ENCODE measurements at regions not wholly inside any gene's neighbourhood (a gene's known extent, or its start where the extent isn't known, plus 50 kb on each side); places are given as distances from the start of the nearest gene placed in this dataset.
"Not testable (repeated sequence)": the region's sequence is repeated elsewhere in the genome, so short reads cannot be mapped to it uniquely, and the experiment has no call there.

- peak; percentile 85 for DNase-seq (ENCODE audit: low spot score)
Measured at GRCh38 chr20:53773792-53774401, 180.3 kb upstream of the ZNF217 start.

GRCh38 chr20:53773066-53773791 is 179.6 kb upstream of the ZNF217 start:
- peak; percentile 23 for DNase-seq (ENCODE audit: low spot score)

- DNase-seq (ENCODE audit: low spot score) = no peak
Measured at GRCh38 chr20:53769041-53769440, 175.4 kb upstream of the ZNF217 start.

DNA sequence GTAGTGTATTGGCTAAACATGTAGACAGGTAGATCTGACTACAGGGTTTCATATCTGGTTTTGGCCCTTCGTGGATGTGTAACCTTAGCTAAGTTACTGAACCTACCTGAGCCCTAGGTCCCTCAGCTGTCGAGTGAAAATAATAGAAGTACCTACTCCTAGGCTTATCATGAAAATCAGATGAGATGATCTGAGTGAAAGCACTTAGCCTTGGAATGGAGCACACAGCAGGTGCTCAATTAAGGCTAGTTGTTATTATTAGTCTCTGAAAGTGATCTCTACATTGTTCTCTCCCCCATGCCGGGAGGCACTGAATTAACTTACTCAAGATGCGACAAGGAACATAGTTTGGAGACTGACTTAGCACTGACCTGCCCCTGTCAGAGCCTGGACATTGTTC is 174.7 kb upstream of the ZNF217 start:
- DNase-seq (ENCODE audit: low spot score) = no peak

DNA sequence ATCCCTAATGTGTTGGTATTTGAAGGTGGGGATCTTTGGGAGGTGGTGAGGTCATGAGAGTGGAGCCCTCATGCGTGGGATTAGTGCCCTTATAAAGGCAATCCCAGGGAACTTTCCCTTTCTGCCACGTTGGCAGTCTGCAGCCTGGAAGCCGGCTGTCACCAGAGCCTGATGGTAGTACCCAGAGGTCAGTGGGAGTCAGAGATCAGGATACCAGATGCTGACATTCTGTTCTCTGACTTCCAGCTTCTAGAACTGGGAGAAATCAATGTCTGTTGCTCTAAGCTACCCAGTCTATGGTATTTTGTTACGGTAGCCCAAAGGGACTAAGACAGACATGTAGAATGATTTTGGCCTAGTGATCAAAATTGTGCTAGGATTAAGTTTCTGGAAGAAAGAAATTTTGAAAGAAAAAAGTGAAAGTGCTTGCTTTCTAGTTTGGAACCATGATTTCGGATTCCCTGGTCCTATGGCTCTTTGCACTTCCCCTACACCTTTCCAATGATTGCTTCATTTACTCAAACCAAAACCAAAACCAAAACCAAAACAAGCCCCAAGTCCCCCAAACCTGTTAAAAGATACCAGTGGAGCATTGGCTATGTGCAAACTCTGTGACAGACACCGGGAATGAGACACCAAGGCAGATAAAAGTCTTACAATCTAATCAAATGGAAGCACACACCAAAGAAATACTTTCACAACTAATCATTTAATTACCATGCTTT is 173.7 kb upstream of the ZNF217 start:
- no peak for DNase-seq (ENCODE audit: low spot score)

DNA sequence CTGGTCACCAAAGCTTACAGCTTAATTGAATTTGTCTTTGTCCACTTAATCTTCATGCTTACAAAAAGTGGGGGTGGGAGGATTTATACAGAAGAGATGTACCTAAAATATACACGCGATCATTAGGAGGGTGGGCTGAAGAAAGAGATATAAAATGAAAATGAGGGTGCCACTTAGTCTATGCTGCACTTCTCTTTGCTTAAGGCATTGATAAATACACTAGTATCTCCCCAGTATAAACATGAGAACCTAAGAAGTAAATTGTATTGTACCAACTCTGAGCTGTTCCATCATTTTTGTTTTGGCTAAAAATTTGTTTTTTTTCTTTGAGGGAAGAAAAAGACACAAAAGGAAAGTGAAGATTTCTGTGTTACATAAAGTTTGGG is 170.8 kb upstream of the ZNF217 start:
- no peak for DNase-seq (ENCODE audit: low spot score)

DNA sequence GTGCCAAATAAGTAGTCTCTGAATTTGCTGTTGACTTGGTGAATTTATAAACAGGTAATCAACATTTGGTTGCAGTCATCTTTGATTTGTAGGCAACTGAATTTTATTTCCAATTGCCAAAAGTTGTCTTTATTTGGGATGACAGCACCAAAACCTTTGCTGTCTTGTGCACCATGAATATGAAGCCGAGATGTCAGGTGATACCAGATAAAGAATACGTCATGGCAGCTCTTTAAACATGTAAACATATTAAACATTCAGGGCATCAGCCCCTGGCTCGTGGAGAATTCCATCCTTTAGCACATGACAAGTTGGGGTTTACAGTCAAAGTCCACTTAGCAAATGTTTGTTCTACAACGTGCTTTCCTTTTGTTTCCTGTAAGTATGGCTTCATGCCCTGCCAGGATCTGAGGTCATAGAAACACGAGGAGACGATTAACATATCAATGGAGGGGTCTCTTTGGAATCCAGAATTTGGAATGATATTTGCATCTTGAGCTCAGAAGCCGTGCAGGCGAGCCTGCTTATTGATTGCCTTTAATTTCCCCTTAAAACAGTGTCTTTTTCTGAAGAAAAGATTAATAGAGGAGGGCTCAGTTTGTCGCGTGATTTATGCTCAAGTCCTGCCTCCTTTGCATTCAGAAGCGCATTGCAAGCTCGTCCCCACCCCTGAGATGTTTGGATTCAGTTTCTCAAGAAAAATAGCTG is 170.2 kb upstream of the ZNF217 start:
- DNase-seq (ENCODE audit: low spot score) = peak; percentile 43

DNA sequence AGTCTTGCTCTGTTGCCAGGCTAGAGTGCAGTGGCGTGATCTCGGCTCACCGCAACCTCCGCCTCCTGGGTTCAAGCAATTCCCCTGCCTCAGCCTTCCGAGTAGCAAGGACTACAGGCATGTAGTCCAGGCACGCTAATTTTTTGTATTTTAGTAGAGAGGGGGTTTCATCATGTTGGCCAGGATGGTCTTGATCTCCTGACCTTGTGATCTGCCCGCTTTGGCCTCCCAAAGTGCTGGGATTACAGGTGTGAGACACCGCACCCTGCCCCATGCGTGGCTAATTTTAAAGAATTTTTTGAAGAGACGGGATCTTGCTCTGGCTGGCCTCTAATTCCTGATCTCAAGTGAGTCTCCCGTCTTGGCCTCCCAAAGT is 168.8 kb upstream of the ZNF217 start:
- DNase-seq (ENCODE audit: low spot score) = not testable (repeated sequence)

DNA sequence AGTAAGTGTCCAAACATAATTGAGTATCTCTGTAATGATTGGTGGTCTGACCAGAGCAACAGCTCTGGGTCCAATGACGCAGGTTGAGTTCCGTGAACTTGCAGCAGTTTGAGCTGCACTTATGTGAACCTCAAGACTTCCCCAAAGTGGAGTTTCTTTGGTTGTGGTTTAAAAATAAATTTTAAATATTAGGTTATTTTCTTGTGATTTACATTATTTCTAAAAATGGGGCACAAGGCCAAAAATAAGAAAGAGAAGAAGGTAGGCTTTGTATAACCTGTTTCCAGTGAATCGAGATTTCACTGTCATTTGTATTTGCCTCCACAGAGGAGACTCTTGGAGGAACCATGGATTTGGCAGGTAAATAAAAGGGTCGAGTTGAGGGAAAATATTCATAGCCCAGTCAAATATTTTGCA is 166.4 kb upstream of the ZNF217 start:
- no peak for DNase-seq (ENCODE audit: low spot score)

- DNase-seq (ENCODE audit: low spot score) = no peak
Measured at GRCh38 chr20:53757472-53757913, 163.9 kb upstream of the ZNF217 start.

GRCh38 chr20:53755733-53756531 is 162.3 kb upstream of the ZNF217 start:
- no peak for DNase-seq (ENCODE audit: low spot score)

GRCh38 chr20:53753880-53754459 is 160.3 kb upstream of the ZNF217 start:
- DNase-seq (ENCODE audit: low spot score) = no peak

- no peak for DNase-seq (ENCODE audit: low spot score)
Measured at GRCh38 chr20:53752971-53753879, 159.6 kb upstream of the ZNF217 start.

DNA sequence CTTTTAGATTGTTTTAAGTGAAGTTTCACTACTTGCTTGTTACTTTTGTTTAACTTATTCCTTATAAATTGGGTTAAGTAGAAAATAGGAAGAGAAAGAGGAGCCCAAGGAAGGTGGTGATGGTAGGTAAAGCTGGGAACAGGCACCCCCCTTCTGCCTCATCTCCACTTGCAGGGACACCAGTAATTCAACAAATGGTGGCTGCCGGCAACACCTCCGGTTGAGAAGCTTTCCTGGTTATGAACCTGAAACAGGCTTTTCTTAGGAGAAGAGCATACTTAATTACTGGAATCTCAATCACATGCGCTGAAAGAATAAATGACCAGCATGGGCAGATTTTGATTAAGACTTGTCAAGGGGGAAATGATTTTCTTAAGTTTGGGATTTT is 158.9 kb upstream of the ZNF217 start:
- DNase-seq (ENCODE audit: low spot score) = no peak

GRCh38 chr20:53751620-53752318 is 158.1 kb upstream of the ZNF217 start:
- no peak for DNase-seq (ENCODE audit: low spot score)

- peak; percentile 50 for DNase-seq (ENCODE audit: low spot score)
Measured at GRCh38 chr20:53750827-53751619, 157.4 kb upstream of the ZNF217 start.

GRCh38 chr20:53749499-53749898 is 155.9 kb upstream of the ZNF217 start:
- no peak for DNase-seq (ENCODE audit: low spot score)

- peak; percentile 40 for DNase-seq (ENCODE audit: low spot score)
Measured at GRCh38 chr20:53748821-53749421, 155.3 kb upstream of the ZNF217 start.

Data from AG20443 (cell line).